HG03460 (cell line): ENCODE measurements at regions not wholly inside any gene's neighbourhood (a gene's known extent, or its start where the extent isn't known, plus 50 kb on each side); places are given as distances from the start of the nearest gene placed in this dataset.

Source experiments
- ATAC-seq: cut with Tn5 transposase; IDR thresholded peaks from one replicate; pipeline ENCODE4 v1.9.1; 2021; ENCODE audit not compliant: unreplicated experiment

- no peak for ATAC-seq
Observed at GRCh38 chr2:59008950-59009349, 767.8 kb upstream of the FANCL start.

- ATAC-seq = no peak
Observed at GRCh38 chr2:59005836-59006615, 764.9 kb upstream of the FANCL start.

GRCh38 chr2:59004621-59005020 lies 763.5 kb upstream of the FANCL start:
- ATAC-seq = no peak

GRCh38 chr2:59000796-59001195 lies 759.7 kb upstream of the FANCL start:
- ATAC-seq = no peak

- no peak for ATAC-seq
Observed at GRCh38 chr2:58992062-58992706, 751.1 kb upstream of the FANCL start.

- no peak for ATAC-seq
Observed at GRCh38 chr2:58991357-58991756, 750.2 kb upstream of the FANCL start.

GRCh38 chr2:58985541-58985940 lies 744.4 kb upstream of the FANCL start:
- ATAC-seq = no peak

- no peak for ATAC-seq
Observed at GRCh38 chr2:58984731-58985130, 743.6 kb upstream of the FANCL start.

GRCh38 chr2:58983111-58983510 lies 742.0 kb upstream of the FANCL start:
- ATAC-seq = no peak

GRCh38 chr2:58981237-58981636 lies 740.1 kb upstream of the FANCL start:
- ATAC-seq = no peak

GRCh38 chr2:58976375-58977071 lies 735.4 kb upstream of the FANCL start:
- ATAC-seq = no peak

GRCh38 chr2:58974881-58975280 lies 733.8 kb upstream of the FANCL start:
- no peak for ATAC-seq

GRCh38 chr2:58974426-58974825 lies 733.3 kb upstream of the FANCL start:
- no peak for ATAC-seq

- no peak for ATAC-seq
Observed at GRCh38 chr2:58973811-58974281, 732.7 kb upstream of the FANCL start.

GRCh38 chr2:58972737-58973136 lies 731.6 kb upstream of the FANCL start:
- ATAC-seq = no peak

- ATAC-seq = no peak
Observed at GRCh38 chr2:58971511-58972360, 730.6 kb upstream of the FANCL start.

- no peak for ATAC-seq
Observed at GRCh38 chr2:58970365-58970764, 729.2 kb upstream of the FANCL start.

GRCh38 chr2:58968885-58969284 lies 727.8 kb upstream of the FANCL start:
- no peak for ATAC-seq

GRCh38 chr2:58967736-58968135 lies 726.6 kb upstream of the FANCL start:
- no peak for ATAC-seq

- no peak for ATAC-seq
Observed at GRCh38 chr2:58965602-58966001, 724.5 kb upstream of the FANCL start.

- no peak for ATAC-seq
Observed at GRCh38 chr2:58959996-58960395, 718.9 kb upstream of the FANCL start.
